ENCODE measurements at regions not wholly inside any gene's neighbourhood (a gene's known extent, or its start where the extent isn't known, plus 50 kb on each side); places are given as distances from the start of the nearest gene placed in this dataset.
"Not testable (repeated sequence)": the region's sequence is repeated elsewhere in the genome, so short reads cannot be mapped to it uniquely, and the experiment has no call there.

DNA sequence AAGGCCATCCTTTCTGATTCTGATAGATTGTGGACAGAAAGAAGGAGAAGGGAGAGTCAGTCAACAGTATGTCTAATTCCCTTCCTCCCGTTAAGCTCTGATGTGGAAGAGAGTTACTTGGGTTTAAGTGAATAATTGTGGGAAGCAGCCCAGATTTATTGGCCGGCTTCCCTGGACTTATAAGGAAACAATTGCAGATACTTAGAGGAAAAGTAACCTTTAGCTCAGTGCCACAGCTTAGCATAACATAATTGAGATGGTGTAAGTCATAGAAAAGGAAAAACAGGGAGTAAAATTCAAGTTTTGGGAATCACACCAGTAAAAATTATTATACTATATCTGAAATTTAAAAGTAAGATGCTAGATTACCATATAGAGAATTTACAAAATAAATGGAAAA lies 1475.8 kb downstream of the KHDRBS2 start:
- not testable (repeated sequence) for H3K9me3 ChIP-seq (ENCODE audit: low read depth); H3K36me3 ChIP-seq (replicated peaks; ENCODE audit: insufficient read depth, low read depth); DNase-seq (ENCODE audit: low spot score); H2AFZ ChIP-seq; H4K20me1 ChIP-seq (ENCODE audit: insufficient read depth, poor library complexity, severe bottlenecking); H3K27me3 ChIP-seq; H3K4me1 ChIP-seq (ENCODE audit: insufficient read depth); H3K4me2 ChIP-seq; H3K79me2 ChIP-seq; H3K4me3 ChIP-seq; H3K9me2 ChIP-seq (replicated peaks; ENCODE audit: insufficient read depth); H3K27ac ChIP-seq
- WGBS (ENCODE audit: low lambda C conversion rate, missing lambda C conversion rate): 69% methylated on average over 2 of the region's 2 CpGs

DNA sequence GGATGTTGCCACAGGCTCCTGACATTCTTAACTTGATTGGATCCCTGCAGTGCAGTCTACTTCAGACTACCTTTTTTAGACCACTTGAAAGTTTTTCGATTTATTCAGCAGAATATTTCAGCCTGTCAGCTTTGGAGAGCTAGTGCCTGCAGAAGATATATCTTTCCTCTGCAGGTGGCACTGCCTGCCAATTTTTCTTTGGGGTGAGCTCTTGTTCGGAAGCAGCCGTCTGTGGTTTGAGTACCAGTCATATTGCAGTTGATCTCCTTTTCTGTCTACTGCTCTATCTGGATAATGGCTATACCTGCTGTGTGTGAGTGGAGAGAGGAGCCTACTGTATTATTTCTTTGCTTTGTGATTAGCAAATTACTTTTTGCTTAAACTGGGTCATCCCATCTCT lies 1486.9 kb downstream of the KHDRBS2 start:
- not testable (repeated sequence) for H3K4me3 ChIP-seq; H3K9me3 ChIP-seq (ENCODE audit: low read depth); H4K20me1 ChIP-seq (ENCODE audit: insufficient read depth, poor library complexity, severe bottlenecking); H3K79me2 ChIP-seq; H3K4me2 ChIP-seq; H3K27me3 ChIP-seq; H3K9me2 ChIP-seq (replicated peaks; ENCODE audit: insufficient read depth); H3K36me3 ChIP-seq (replicated peaks; ENCODE audit: insufficient read depth, low read depth); H3K4me1 ChIP-seq (ENCODE audit: insufficient read depth); H2AFZ ChIP-seq; H3K27ac ChIP-seq
- TF ChIP-seq, protein P1, sequence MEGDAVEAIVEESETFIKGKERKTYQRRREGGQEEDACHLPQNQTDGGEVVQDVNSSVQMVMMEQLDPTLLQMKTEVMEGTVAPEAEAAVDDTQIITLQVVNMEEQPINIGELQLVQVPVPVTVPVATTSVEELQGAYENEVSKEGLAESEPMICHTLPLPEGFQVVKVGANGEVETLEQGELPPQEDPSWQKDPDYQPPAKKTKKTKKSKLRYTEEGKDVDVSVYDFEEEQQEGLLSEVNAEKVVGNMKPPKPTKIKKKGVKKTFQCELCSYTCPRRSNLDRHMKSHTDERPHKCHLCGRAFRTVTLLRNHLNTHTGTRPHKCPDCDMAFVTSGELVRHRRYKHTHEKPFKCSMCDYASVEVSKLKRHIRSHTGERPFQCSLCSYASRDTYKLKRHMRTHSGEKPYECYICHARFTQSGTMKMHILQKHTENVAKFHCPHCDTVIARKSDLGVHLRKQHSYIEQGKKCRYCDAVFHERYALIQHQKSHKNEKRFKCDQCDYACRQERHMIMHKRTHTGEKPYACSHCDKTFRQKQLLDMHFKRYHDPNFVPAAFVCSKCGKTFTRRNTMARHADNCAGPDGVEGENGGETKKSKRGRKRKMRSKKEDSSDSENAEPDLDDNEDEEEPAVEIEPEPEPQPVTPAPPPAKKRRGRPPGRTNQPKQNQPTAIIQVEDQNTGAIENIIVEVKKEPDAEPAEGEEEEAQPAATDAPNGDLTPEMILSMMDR (IDR thresholded peaks at IDR 0.05; ENCODE audit: poor library complexity): peak; percentile 40
- WGBS (ENCODE audit: low lambda C conversion rate, missing lambda C conversion rate): 51% methylated on average over 3 of the region's 3 CpGs
- peak; percentile 3 for DNase-seq (ENCODE audit: low spot score)

DNA sequence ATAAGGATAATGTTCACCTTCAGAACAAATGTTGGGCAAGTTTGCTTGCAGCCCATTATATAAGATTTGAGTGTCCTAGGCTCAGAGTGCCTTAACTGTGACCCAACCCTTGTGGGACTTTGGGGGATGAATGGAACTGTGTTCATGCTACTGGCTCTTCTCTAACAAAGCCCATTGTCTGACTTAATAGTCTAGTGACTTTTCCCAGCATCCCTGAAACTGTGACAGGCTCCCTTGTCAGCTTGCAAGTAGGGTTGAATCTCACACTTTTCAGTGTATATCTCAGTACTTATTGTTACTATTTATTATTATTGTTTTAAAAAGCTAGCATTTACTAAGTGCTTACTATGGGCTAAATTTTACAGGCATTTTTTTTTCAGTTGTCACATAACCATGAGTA lies 1488.2 kb downstream of the KHDRBS2 start:
- H3K27ac ChIP-seq; H2AFZ ChIP-seq; H3K4me1 ChIP-seq (ENCODE audit: insufficient read depth); H3K9me3 ChIP-seq (ENCODE audit: low read depth); H3K36me3 ChIP-seq (replicated peaks; ENCODE audit: insufficient read depth, low read depth); DNase-seq (ENCODE audit: low spot score); H3K9me2 ChIP-seq (replicated peaks; ENCODE audit: insufficient read depth); H3K27me3 ChIP-seq; H4K20me1 ChIP-seq (ENCODE audit: insufficient read depth, poor library complexity, severe bottlenecking); H3K4me3 ChIP-seq; H3K79me2 ChIP-seq; H3K4me2 ChIP-seq: not testable (repeated sequence)

DNA sequence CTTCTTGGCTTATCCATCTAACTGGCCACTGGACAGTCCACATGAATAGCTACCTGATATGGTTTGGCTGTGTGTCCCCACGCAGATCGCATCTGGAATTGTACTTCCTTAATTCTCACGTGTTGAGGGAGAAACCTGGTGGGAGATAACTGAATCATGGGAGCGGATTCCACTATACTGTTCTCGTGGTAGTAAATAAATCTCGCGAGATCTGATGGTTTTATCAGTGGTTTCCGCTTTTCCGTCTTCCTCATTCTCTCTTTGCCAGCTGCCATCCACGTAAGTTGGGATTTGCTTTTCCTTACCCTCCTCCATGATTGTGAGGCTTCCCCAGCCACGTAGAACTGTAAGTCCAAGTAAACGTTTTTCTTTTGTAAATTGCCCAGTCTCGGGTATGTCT lies 1496.4 kb downstream of the KHDRBS2 start:
- not testable (repeated sequence) for H3K9me3 ChIP-seq (ENCODE audit: low read depth); DNase-seq (ENCODE audit: low spot score); H3K36me3 ChIP-seq (replicated peaks; ENCODE audit: insufficient read depth, low read depth); H4K20me1 ChIP-seq (ENCODE audit: insufficient read depth, poor library complexity, severe bottlenecking); H3K27ac ChIP-seq; H3K4me3 ChIP-seq; H3K4me1 ChIP-seq (ENCODE audit: insufficient read depth); H3K27me3 ChIP-seq; H3K4me2 ChIP-seq; H2AFZ ChIP-seq; H3K79me2 ChIP-seq; H3K9me2 ChIP-seq (replicated peaks; ENCODE audit: insufficient read depth)
- WGBS (ENCODE audit: low lambda C conversion rate, missing lambda C conversion rate): 94% methylated on average over 13 of the region's 13 CpGs

DNA sequence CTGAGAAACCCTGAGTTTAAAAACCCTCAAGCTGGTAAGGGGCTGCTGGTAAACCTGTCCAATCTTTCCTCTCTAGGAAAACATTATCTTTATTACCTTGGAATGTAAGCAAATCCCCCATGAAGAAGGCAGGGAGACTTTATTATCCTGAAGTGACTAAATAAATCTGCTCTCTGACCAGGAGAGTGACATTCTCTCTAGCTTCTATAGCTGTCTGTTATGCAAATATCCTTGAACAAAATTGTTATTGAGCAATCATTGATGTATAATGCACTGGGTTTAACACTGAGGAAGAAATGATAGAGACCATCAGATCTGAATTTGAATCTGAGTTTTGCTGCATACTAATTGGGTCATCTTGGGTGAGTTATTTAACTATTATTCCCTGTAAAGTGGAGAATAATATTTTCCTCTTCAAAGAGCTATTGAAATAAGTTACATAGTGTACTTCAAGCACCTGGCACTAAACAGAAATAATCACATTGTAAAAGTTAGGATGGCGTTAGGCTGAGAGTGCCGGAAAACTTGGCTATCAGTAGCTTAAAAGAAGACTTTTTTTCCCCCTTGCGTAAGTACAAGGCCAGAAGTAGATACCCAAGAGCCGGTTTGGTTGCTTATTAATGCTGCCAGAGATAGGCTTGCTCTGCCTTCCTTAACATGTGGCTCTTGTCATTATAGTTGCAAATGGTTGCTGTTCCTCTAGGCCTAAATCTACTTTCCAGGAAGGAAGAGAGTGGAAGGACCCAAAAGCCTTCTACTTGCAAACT lies 1503.1 kb downstream of the KHDRBS2 start:
- Histone ChIP-seq H3K4me1 (ENCODE audit: insufficient read depth) (peaks cover 13% of the 10 kb centered on the region), H3K4me2 (peak overlapping the region; percentile 4), H3K27ac (peak overlapping the region; percentile 24)
- not testable (repeated sequence) for H2AFZ ChIP-seq; H3K9me2 ChIP-seq (replicated peaks; ENCODE audit: insufficient read depth); H3K79me2 ChIP-seq; H3K9me3 ChIP-seq (ENCODE audit: low read depth); H3K36me3 ChIP-seq (replicated peaks; ENCODE audit: insufficient read depth, low read depth); H4K20me1 ChIP-seq (ENCODE audit: insufficient read depth, poor library complexity, severe bottlenecking); H3K4me3 ChIP-seq; H3K27me3 ChIP-seq
- peak; percentile 8 for DNase-seq (ENCODE audit: low spot score)
- WGBS (ENCODE audit: low lambda C conversion rate, missing lambda C conversion rate): 49% methylated on average over 4 of the region's 4 CpGs

DNA sequence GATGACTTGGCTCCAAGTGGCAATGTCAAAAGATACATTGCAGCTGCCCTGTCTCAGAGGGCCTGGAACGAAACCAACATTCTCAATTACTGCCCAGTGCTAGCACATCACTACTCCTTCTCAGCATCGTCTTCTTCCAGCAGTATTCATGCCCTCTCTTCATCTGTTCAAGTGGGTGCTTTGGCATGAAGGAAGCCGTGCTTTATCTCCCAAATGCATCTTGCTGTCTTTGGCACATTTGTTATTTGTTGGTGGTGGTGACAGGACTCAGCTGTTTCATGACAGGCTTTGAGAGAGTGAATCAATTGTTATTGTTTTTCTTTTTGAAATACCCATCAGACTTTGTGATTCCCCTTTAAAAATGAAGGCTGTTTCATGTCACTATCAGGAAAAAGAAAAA lies 1506.4 kb downstream of the KHDRBS2 start:
- DNase-seq (ENCODE audit: low spot score); H3K4me3 ChIP-seq; H3K9me2 ChIP-seq (replicated peaks; ENCODE audit: insufficient read depth); H3K4me2 ChIP-seq; H3K79me2 ChIP-seq; H3K36me3 ChIP-seq (replicated peaks; ENCODE audit: insufficient read depth, low read depth); H3K27me3 ChIP-seq; H2AFZ ChIP-seq; H3K27ac ChIP-seq; H3K9me3 ChIP-seq (ENCODE audit: low read depth); H4K20me1 ChIP-seq (ENCODE audit: insufficient read depth, poor library complexity, severe bottlenecking): not testable (repeated sequence)
- H3K4me1 ChIP-seq (ENCODE audit: insufficient read depth): peaks cover 13% of the 10 kb centered on the region
- 74% methylated on average over 3 of the region's 3 CpGs for WGBS (ENCODE audit: low lambda C conversion rate, missing lambda C conversion rate)

DNA sequence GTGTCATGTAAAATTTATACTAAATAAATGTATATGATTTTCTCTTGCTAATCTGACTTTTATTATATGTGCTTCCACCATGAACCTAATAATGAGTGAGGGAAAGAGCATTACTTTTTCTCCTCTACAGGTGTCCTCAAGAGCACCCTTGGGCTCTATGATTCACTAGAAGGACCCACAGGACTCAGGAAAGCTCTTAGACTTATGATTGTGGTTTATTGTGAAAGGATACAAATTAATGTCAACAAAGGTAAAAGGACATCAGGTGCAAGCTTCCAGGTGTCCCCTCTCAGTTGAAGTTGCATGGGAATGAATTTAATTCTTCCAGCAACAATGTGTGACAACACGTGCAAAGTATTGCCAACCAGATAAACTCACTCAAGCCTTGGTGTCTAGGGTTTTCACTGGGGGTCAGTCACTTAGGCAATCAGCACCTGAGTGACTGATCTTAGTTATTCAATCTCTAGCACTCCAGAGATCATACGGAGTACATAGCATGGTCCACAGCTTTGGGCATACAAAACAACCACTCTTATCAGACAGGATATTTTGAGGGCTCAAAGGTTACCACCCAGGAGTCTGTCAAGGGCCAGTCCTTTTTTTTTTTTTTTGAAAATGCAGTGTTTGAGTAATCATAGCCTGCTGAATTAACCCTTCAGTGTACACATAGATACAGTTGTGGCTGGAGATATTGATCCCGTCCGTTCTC lies 1518.1 kb downstream of the KHDRBS2 start:
- not testable (repeated sequence) for H3K9me2 ChIP-seq (replicated peaks; ENCODE audit: insufficient read depth); H3K27me3 ChIP-seq; H4K20me1 ChIP-seq (ENCODE audit: insufficient read depth, poor library complexity, severe bottlenecking); H3K27ac ChIP-seq; H3K4me3 ChIP-seq; H3K79me2 ChIP-seq; H3K36me3 ChIP-seq (replicated peaks; ENCODE audit: insufficient read depth, low read depth); H2AFZ ChIP-seq; H3K9me3 ChIP-seq (ENCODE audit: low read depth)
- 44% methylated on average over 4 of the region's 4 CpGs for WGBS (ENCODE audit: low lambda C conversion rate, missing lambda C conversion rate)
- DNase-seq (ENCODE audit: low spot score): peak; percentile 8
- Histone ChIP-seq H3K4me1 (ENCODE audit: insufficient read depth) (peaks cover 12% of the 10 kb centered on the region), H3K4me2 (peak overlapping the region; percentile 5)

GRCh38 chr6:60765331-60765730 lies 1520.7 kb downstream of the KHDRBS2 start:
- H4K20me1 ChIP-seq (ENCODE audit: insufficient read depth, poor library complexity, severe bottlenecking); H3K4me3 ChIP-seq; H3K9me3 ChIP-seq (ENCODE audit: low read depth); H3K9me2 ChIP-seq (replicated peaks; ENCODE audit: insufficient read depth); H3K4me2 ChIP-seq; DNase-seq (ENCODE audit: low spot score); H3K27ac ChIP-seq; H3K79me2 ChIP-seq; H2AFZ ChIP-seq; H3K36me3 ChIP-seq (replicated peaks; ENCODE audit: insufficient read depth, low read depth); H3K27me3 ChIP-seq: not testable (repeated sequence)
- peaks cover 12% of the 10 kb centered on the region for H3K4me1 ChIP-seq (ENCODE audit: insufficient read depth)
